GM23338 (cell line): ENCODE measurements at regions not wholly inside any gene's neighbourhood (a gene's known extent, or its start where the extent isn't known, plus 50 kb on each side); places are given as distances from the start of the nearest gene placed in this dataset.

ENCODE experiments used
- CREB1 ChIP-seq: fragments of 250-450 bp; sonication (Bioruptor Pico); IDR thresholded peaks from 2 replicates; pipeline ENCODE4 v1.5.0; 2020; ENCODE audit warnings: low read depth, mild to moderate bottlenecking, moderate library complexity
- EZH2 ChIP-seq: fragments of 200-600 bp; sonication (generic); IDR thresholded peaks from one replicate; pipeline ENCODE4 v1.8.0; 2017; ENCODE audit warnings: antibody characterized with exemption, mild to moderate bottlenecking, low read depth; ENCODE audit not compliant: unreplicated experiment
- EZH2phosphoT487 ChIP-seq: fragments of 200-600 bp; sonication (generic); IDR thresholded peaks from one replicate; pipeline ENCODE4 v1.8.1; 2018; ENCODE audit warnings: antibody characterized with exemption; ENCODE audit not compliant: unreplicated experiment
- JUNB ChIP-seq: IDR thresholded peaks from one replicate; pipeline ENCODE4 v1.6.1; 2016; ENCODE audit warnings: antibody characterized with exemption; ENCODE audit not compliant: unreplicated experiment
- NANOG ChIP-seq: IDR thresholded peaks from 2 replicates; pipeline ENCODE4 v1.6.1; 2016; ENCODE audit warnings: antibody characterized with exemption, borderline replicate concordance
- POLR2AphosphoS5 ChIP-seq: IDR thresholded peaks from 2 replicates; pipeline ENCODE4 v1.6.1; 2016; ENCODE audit warnings: antibody characterized with exemption, low read depth
- TF ChIP-seq, protein P1 (sequence below), 2 experiments: fragments of 200-600 bp in 1 of 2; sonication (generic) in 1 of 2; conservative IDR thresholded peaks; 2 replicates each; pipeline versions ENCODE4 v1.5.1 to v1.6.1; 2016 to 2017; ENCODE audit warnings: antibody characterized with exemption in 2 of 2, low read depth in 2 of 2, mild to moderate bottlenecking in 2 of 2, moderate library complexity in 1 of 2
- TF ChIP-seq, protein P2 (sequence below): IDR thresholded peaks from one replicate; pipeline ENCODE4 v1.6.1; 2018; ENCODE audit warnings: antibody characterized with exemption; ENCODE audit not compliant: unreplicated experiment
- TF ChIP-seq, protein P3 (sequence below): fragments of 250-450 bp; sonication (Bioruptor Pico); IDR thresholded peaks from 2 replicates; pipeline ENCODE4 v1.5.0; 2020; ENCODE audit warnings: mild to moderate bottlenecking, moderate library complexity

DNA sequence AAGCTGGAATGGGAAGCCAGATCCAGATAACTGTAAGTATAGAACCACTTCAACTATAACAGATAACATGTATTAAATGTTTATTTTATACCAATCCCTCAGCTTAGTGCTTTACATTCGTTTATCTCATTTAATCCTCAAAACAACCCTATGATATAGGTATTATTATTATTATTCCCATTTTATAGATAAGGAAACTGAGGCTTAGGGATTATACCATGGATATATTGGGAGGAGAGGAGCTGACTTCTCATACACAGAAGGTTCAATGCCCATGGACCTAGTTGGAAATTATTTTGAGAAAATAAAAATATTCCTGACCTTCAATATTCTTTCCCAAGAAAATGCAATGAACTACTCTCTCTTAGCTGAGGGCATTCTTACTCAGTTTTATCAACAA is 140.4 kb upstream of the C11orf58 start:
- TF ChIP-seq, protein P1, sequence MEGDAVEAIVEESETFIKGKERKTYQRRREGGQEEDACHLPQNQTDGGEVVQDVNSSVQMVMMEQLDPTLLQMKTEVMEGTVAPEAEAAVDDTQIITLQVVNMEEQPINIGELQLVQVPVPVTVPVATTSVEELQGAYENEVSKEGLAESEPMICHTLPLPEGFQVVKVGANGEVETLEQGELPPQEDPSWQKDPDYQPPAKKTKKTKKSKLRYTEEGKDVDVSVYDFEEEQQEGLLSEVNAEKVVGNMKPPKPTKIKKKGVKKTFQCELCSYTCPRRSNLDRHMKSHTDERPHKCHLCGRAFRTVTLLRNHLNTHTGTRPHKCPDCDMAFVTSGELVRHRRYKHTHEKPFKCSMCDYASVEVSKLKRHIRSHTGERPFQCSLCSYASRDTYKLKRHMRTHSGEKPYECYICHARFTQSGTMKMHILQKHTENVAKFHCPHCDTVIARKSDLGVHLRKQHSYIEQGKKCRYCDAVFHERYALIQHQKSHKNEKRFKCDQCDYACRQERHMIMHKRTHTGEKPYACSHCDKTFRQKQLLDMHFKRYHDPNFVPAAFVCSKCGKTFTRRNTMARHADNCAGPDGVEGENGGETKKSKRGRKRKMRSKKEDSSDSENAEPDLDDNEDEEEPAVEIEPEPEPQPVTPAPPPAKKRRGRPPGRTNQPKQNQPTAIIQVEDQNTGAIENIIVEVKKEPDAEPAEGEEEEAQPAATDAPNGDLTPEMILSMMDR (conservative IDR thresholded peaks at IDR 0.05; ENCODE audit: low read depth in 2 of 2) = no peak
- TF ChIP-seq POLR2AphosphoS5 = no peak
- no peak for TF ChIP-seq JUNB
- no peak for TF ChIP-seq EZH2
- no peak for TF ChIP-seq NANOG
- TF ChIP-seq CREB1 (CRISPR knock-in tag) = no peak
- TF ChIP-seq, protein P2, sequence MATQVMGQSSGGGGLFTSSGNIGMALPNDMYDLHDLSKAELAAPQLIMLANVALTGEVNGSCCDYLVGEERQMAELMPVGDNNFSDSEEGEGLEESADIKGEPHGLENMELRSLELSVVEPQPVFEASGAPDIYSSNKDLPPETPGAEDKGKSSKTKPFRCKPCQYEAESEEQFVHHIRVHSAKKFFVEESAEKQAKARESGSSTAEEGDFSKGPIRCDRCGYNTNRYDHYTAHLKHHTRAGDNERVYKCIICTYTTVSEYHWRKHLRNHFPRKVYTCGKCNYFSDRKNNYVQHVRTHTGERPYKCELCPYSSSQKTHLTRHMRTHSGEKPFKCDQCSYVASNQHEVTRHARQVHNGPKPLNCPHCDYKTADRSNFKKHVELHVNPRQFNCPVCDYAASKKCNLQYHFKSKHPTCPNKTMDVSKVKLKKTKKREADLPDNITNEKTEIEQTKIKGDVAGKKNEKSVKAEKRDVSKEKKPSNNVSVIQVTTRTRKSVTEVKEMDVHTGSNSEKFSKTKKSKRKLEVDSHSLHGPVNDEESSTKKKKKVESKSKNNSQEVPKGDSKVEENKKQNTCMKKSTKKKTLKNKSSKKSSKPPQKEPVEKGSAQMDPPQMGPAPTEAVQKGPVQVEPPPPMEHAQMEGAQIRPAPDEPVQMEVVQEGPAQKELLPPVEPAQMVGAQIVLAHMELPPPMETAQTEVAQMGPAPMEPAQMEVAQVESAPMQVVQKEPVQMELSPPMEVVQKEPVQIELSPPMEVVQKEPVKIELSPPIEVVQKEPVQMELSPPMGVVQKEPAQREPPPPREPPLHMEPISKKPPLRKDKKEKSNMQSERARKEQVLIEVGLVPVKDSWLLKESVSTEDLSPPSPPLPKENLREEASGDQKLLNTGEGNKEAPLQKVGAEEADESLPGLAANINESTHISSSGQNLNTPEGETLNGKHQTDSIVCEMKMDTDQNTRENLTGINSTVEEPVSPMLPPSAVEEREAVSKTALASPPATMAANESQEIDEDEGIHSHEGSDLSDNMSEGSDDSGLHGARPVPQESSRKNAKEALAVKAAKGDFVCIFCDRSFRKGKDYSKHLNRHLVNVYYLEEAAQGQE = no peak
- TF ChIP-seq EZH2phosphoT487 = no peak
- TF ChIP-seq, protein P3, sequence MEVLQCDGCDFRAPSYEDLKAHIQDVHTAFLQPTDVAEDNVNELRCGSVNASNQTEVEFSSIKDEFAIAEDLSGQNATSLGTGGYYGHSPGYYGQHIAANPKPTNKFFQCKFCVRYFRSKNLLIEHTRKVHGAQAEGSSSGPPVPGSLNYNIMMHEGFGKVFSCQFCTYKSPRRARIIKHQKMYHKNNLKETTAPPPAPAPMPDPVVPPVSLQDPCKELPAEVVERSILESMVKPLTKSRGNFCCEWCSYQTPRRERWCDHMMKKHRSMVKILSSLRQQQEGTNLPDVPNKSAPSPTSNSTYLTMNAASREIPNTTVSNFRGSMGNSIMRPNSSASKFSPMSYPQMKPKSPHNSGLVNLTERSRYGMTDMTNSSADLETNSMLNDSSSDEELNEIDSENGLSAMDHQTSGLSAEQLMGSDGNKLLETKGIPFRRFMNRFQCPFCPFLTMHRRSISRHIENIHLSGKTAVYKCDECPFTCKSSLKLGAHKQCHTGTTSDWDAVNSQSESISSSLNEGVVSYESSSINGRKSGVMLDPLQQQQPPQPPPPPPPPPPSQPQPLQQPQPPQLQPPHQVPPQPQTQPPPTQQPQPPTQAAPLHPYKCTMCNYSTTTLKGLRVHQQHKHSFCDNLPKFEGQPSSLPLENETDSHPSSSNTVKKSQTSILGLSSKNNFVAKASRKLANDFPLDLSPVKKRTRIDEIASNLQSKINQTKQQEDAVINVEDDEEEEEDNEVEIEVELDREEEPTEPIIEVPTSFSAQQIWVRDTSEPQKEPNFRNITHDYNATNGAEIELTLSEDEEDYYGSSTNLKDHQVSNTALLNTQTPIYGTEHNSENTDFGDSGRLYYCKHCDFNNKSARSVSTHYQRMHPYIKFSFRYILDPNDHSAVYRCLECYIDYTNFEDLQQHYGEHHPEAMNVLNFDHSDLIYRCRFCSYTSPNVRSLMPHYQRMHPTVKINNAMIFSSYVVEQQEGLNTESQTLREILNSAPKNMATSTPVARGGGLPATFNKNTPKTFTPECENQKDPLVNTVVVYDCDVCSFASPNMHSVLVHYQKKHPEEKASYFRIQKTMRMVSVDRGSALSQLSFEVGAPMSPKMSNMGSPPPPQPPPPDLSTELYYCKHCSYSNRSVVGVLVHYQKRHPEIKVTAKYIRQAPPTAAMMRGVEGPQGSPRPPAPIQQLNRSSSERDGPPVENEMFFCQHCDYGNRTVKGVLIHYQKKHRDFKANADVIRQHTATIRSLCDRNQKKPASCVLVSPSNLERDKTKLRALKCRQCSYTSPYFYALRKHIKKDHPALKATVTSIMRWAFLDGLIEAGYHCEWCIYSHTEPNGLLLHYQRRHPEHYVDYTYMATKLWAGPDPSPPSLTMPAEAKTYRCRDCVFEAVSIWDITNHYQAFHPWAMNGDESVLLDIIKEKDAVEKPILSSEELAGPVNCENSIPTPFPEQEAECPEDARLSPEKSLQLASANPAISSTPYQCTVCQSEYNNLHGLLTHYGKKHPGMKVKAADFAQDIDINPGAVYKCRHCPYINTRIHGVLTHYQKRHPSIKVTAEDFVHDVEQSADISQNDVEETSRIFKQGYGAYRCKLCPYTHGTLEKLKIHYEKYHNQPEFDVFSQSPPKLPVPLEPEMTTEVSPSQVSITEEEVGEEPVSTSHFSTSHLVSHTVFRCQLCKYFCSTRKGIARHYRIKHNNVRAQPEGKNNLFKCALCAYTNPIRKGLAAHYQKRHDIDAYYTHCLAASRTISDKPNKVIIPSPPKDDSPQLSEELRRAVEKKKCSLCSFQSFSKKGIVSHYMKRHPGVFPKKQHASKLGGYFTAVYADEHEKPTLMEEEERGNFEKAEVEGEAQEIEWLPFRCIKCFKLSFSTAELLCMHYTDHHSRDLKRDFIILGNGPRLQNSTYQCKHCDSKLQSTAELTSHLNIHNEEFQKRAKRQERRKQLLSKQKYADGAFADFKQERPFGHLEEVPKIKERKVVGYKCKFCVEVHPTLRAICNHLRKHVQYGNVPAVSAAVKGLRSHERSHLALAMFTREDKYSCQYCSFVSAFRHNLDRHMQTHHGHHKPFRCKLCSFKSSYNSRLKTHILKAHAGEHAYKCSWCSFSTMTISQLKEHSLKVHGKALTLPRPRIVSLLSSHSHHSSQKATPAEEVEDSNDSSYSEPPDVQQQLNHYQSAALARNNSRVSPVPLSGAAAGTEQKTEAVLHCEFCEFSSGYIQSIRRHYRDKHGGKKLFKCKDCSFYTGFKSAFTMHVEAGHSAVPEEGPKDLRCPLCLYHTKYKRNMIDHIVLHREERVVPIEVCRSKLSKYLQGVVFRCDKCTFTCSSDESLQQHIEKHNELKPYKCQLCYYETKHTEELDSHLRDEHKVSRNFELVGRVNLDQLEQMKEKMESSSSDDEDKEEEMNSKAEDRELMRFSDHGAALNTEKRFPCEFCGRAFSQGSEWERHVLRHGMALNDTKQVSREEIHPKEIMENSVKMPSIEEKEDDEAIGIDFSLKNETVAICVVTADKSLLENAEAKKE (CRISPR knock-in tag) = no peak
